IMR-90 (cell line): ENCODE measurements at regions not wholly inside any gene's neighbourhood (a gene's known extent, or its start where the extent isn't known, plus 50 kb on each side); places are given as distances from the start of the nearest gene placed in this dataset.

Source experiments
- BHLHE40 ChIP-seq: fragments of 150-350 bp; IDR thresholded peaks from 2 replicates; pipeline ENCODE4 v1.6.1; 2016; ENCODE audit warnings: mild to moderate bottlenecking, low read depth, low read length
- CEBPB ChIP-seq: IDR thresholded peaks from 2 replicates; pipeline ENCODE4 v1.6.1; 2012; ENCODE audit warnings: low read depth, low read length, improper control_type of control experiment
- CHD1 ChIP-seq: IDR thresholded peaks from 2 replicates; pipeline ENCODE4 v1.6.1; 2012; ENCODE audit warnings: low read depth, low read length, improper control_type of control experiment
- CTCF ChIP-seq: conservative IDR thresholded peaks from 2 replicates; pipeline ENCODE4 v1.5.1; 2012; ENCODE audit warnings: mild to moderate bottlenecking, low read depth, low read length, improper control_type of control experiment
- MAZ ChIP-seq: IDR thresholded peaks from 2 replicates; pipeline ENCODE4 v1.6.1; 2012; ENCODE audit warnings: low read depth, mild to moderate bottlenecking, low read length, improper control_type of control experiment, moderate library complexity, borderline replicate concordance
- POLR2A ChIP-seq: IDR thresholded peaks from 2 replicates; pipeline ENCODE4 v1.6.1; 2012; ENCODE audit warnings: mild to moderate bottlenecking, low read depth, low read length
- RAD21 ChIP-seq: IDR thresholded peaks from 2 replicates; pipeline ENCODE4 v1.6.1; 2012; ENCODE audit warnings: low read length, improper control_type of control experiment
- RCOR1 ChIP-seq: IDR thresholded peaks from 2 replicates; pipeline ENCODE4 v1.6.1; 2012; ENCODE audit warnings: mild to moderate bottlenecking, low read length, improper control_type of control experiment; ENCODE audit not compliant: insufficient replicate concordance

- TF ChIP-seq CTCF (no peak), POLR2A (no peak), BHLHE40 (no peak), MAZ (no peak), RCOR1 (no peak), CHD1 (no peak), CEBPB (no peak), RAD21 (no peak)
Measured at GRCh38 chr2:205852457-205852856, 170.2 kb downstream of the NRP2 start.
